NCI-H2107 (cell line): ENCODE measurements at regions not wholly inside any gene's neighbourhood (a gene's known extent, or its start where the extent isn't known, plus 50 kb on each side); places are given as distances from the start of the nearest gene placed in this dataset.
A peak's percentile ranks its signal among the peaks of the same experiment; 100 is the strongest.
"Not testable (repeated sequence)": the region's sequence is repeated elsewhere in the genome, so short reads cannot be mapped to it uniquely, and the experiment has no call there.

ENCODE experiments used
- DNase-seq: peaks from one replicate; lab custom pipeline; 2025; lab: John Stamatoyannopoulos, UW

- no peak for DNase-seq
Measured at GRCh38 chr2:13201924-13202323, 485.2 kb downstream of the TRIB2 start.

GRCh38 chr2:13212115-13212514 lies 495.4 kb downstream of the TRIB2 start:
- no peak for DNase-seq

- DNase-seq = no peak
Measured at GRCh38 chr2:13218205-13218604, 501.5 kb downstream of the TRIB2 start.

GRCh38 chr2:13227578-13227977 lies 510.8 kb downstream of the TRIB2 start:
- DNase-seq = peak; percentile 10

GRCh38 chr2:13230221-13230620 lies 513.5 kb downstream of the TRIB2 start:
- no peak for DNase-seq

- no peak for DNase-seq
Measured at GRCh38 chr2:13240061-13240460, 523.3 kb downstream of the TRIB2 start.

GRCh38 chr2:13240789-13241487 lies 524.2 kb downstream of the TRIB2 start:
- no peak for DNase-seq

- no peak for DNase-seq
Measured at GRCh38 chr2:13252615-13253014, 535.9 kb downstream of the TRIB2 start.

GRCh38 chr2:13255485-13255884 lies 538.7 kb downstream of the TRIB2 start:
- no peak for DNase-seq

- no peak for DNase-seq
Measured at GRCh38 chr2:13260402-13260801, 543.7 kb downstream of the TRIB2 start.

- no peak for DNase-seq
Measured at GRCh38 chr2:13266166-13266565, 549.4 kb downstream of the TRIB2 start.

- no peak for DNase-seq
Measured at GRCh38 chr2:13284688-13285087, 568.0 kb downstream of the TRIB2 start.

GRCh38 chr2:13289310-13289709 lies 572.6 kb downstream of the TRIB2 start:
- no peak for DNase-seq

- not testable (repeated sequence) for DNase-seq
Measured at GRCh38 chr2:13308478-13308805, 591.7 kb downstream of the TRIB2 start.

- DNase-seq = no peak
Measured at GRCh38 chr2:13308989-13309388, 592.3 kb downstream of the TRIB2 start.

GRCh38 chr2:13332060-13332459 lies 615.3 kb downstream of the TRIB2 start:
- DNase-seq = no peak

GRCh38 chr2:13334071-13334470 lies 617.3 kb downstream of the TRIB2 start:
- DNase-seq = not testable (repeated sequence)

GRCh38 chr2:13334545-13334944 lies 617.8 kb downstream of the TRIB2 start:
- no peak for DNase-seq

- DNase-seq = no peak
Measured at GRCh38 chr2:13335862-13336535, 619.3 kb downstream of the TRIB2 start.

GRCh38 chr2:13351068-13351467 lies 634.3 kb downstream of the TRIB2 start:
- DNase-seq = no peak

GRCh38 chr2:13353083-13353482 lies 636.3 kb downstream of the TRIB2 start:
- DNase-seq = no peak

- DNase-seq = no peak
Measured at GRCh38 chr2:13354031-13354430, 637.3 kb downstream of the TRIB2 start.

GRCh38 chr2:13381928-13382327 lies 665.2 kb downstream of the TRIB2 start:
- not testable (repeated sequence) for DNase-seq

GRCh38 chr2:13389172-13389571 lies 672.4 kb downstream of the TRIB2 start:
- not testable (repeated sequence) for DNase-seq
